ENCODE measurements at regions not wholly inside any gene's neighbourhood (a gene's known extent, or its start where the extent isn't known, plus 50 kb on each side); places are given as distances from the start of the nearest gene placed in this dataset.
"Not testable (repeated sequence)": the region's sequence is repeated elsewhere in the genome, so short reads cannot be mapped to it uniquely, and the experiment has no call there.

- no peak for DNase-seq
These were observed 105.8 kb upstream of the PDHA1 start for GRCh38 chrX:19237901-19238300.

DNA sequence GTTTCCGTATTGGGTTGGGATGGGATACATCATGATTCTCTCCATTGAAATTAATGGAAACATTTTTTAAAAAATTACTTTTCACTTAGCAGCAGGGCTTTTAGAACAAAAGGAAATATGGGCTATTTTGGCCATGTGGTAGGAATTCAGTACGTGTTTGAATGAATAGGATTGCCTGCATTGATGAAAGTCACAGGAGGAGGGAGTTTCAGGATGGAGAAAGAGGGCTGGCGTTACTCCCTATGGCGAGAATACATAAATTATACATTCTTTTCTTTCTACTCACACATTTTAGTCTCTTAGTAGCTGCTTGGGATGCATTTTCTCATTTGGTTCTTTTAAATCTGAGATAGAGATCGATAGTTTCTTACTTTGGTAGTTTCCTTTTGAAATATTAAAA lies 100.3 kb upstream of the PDHA1 start:
- DNase-seq = no peak

- not testable (repeated sequence) for DNase-seq
These were observed 98.8 kb upstream of the PDHA1 start for GRCh38 chrX:19244921-19245320.

- DNase-seq = no peak
These were observed 97.9 kb upstream of the PDHA1 start for GRCh38 chrX:19245711-19246269.

GRCh38 chrX:19256986-19257385 lies 86.7 kb upstream of the PDHA1 start:
- no peak for DNase-seq

GRCh38 chrX:19261026-19261425 lies 82.7 kb upstream of the PDHA1 start:
- DNase-seq = not testable (repeated sequence)

- no peak for DNase-seq
These were observed 73.0 kb upstream of the PDHA1 start for GRCh38 chrX:19270727-19271126.

- no peak for DNase-seq
These were observed 71.3 kb upstream of the PDHA1 start for GRCh38 chrX:19272452-19272851.

- DNase-seq = no peak
These were observed 63.1 kb upstream of the PDHA1 start for GRCh38 chrX:19280636-19281035.

- no peak for DNase-seq
These were observed 62.5 kb upstream of the PDHA1 start for GRCh38 chrX:19281256-19281655.

GRCh38 chrX:19283597-19284339 lies 60.0 kb upstream of the PDHA1 start:
- no peak for DNase-seq

DNA sequence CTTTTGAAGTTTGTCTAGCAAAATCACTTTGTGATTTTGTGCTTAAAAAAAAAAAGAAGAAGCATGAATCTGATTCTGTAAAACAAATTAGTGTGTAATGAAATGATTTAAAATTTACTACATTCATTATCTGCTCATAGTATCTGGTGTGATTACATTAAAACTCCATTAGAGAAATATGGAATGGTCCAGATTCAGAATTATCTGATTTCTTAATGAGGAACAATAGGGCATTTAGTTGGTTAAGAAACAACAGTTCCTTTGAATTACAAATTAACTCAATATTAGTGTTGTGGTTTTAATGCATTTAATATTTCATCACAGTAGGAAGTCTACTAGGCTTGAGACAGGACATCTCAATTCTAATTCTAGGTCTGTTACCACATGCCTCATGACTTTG lies 57.9 kb upstream of the PDHA1 start:
- DNase-seq = no peak

GRCh38 chrX:19291086-19291485 lies 52.6 kb upstream of the PDHA1 start:
- DNase-seq = no peak

GRCh38 chrX:19293606-19294325 lies 50.0 kb upstream of the PDHA1 start:
- no peak for DNase-seq

Data from inflammatory macrophage (primary cell).